GM12892 (cell line): ENCODE measurements at regions not wholly inside any gene's neighbourhood (a gene's known extent, or its start where the extent isn't known, plus 50 kb on each side); places are given as distances from the start of the nearest gene placed in this dataset.

ENCODE experiments used
- POLR2A ChIP-seq: IDR thresholded peaks from 2 replicates; pipeline ENCODE4 v1.6.1; 2011; ENCODE audit warnings: low read depth, low read length, control low read depth
- TAF1 ChIP-seq: IDR thresholded peaks from 2 replicates; pipeline ENCODE4 v1.6.1; 2011; ENCODE audit warnings: low read depth, mild to moderate bottlenecking, control low read depth, low read length, borderline replicate concordance

GRCh38 chr5:142474431-142475094 is 149.7 kb upstream of the SPRY4 start:
- TF ChIP-seq POLR2A, result no peak
- TF ChIP-seq TAF1, result no peak
